Esophagus squamous epithelium (tissue), 5 donors: ENCODE measurements at regions not wholly inside any gene's neighbourhood (a gene's known extent, or its start where the extent isn't known, plus 50 kb on each side); places are given as distances from the start of the nearest gene placed in this dataset.

Experiments
- DNase-seq: peaks from one replicate; lab custom pipeline; 2025; lab: John Stamatoyannopoulos, UW
- H3K27ac ChIP-seq, 4 donors: fragments of 200-600 bp; sonication (generic); one replicate each; pipeline ENCODE4 v1.5.1; 2016 to 2019; ENCODE audit warnings: mild to moderate bottlenecking in 1 of 4
- H3K27me3 ChIP-seq, 4 donors: fragments of 200-600 bp; sonication (generic); 1 replicate in 3 of 4; 2 replicates in 1 of 4; pipeline versions ENCODE4 v1.5.1 to v1.6.0; 2017 to 2021; ENCODE audit warnings: antibody characterized with exemption in 1 of 4
- H3K36me3 ChIP-seq, 3 donors: fragments of 200-600 bp; sonication (generic); one replicate each; pipeline ENCODE4 v1.5.1; 2016 to 2019
- H3K4me1 ChIP-seq, 3 donors: fragments of 200-600 bp; sonication (generic); one replicate each; pipeline ENCODE4 v1.5.1; 2017 to 2019
- H3K4me3 ChIP-seq, 4 donors: fragments of 200-600 bp; sonication (generic); 1 replicate in 3 of 4; 2 replicates in 1 of 4; pipeline ENCODE4 v1.5.1; 2016 to 2019; ENCODE audit warnings: mild to moderate bottlenecking in 2 of 4, moderate library complexity in 1 of 4
- H3K9me3 ChIP-seq, 3 donors: fragments of 200-600 bp; sonication (generic); one replicate each; pipeline ENCODE4 v1.5.1; 2016 to 2019
- CTCF ChIP-seq, 6 experiments: fragments of 450-650 bp in 4 of 6; fragments of 200-600 bp in 2 of 6; sonication (generic) in 2 of 6; IDR thresholded peaks; one replicate each; pipeline ENCODE4 v1.5.1; 2016 to 2019; ENCODE audit warnings: antibody characterized with exemption in 6 of 6, mild to moderate bottlenecking in 4 of 6, moderate library complexity in 4 of 6
- POLR2A ChIP-seq, 4 donors: fragments of 450-650 bp; IDR thresholded peaks; one replicate each; pipeline ENCODE4 v1.6.1; 2017; ENCODE audit warnings: antibody characterized with exemption in 4 of 4, mild to moderate bottlenecking in 4 of 4, moderate library complexity in 3 of 4
- WGBS, 2 donors: methylation state at CpG; one replicate each; pipeline ENCODE4 v1.1.5; 2018; 5-methylcytosine and 5-hydroxymethylcytosine counted together
- intact Hi-C: fragments of 100-400 bp; cut with DNase I; formaldehyde crosslinking; loops from one replicate; pipeline ENCODE4 v1.15.0; 2022
- donor health status: DM: yes; HTN: yes; CAD: no.

GRCh38 chr20:60822699-60823607 is 429.1 kb upstream of the CDH4 start:
- TF ChIP-seq POLR2A (IDR thresholded peaks at IDR 0.05) (no peak), CTCF (IDR thresholded peaks at IDR 0.05) (no peak)
- intact Hi-C loops, result no loop called here
- WGBS, 2 donors, result 64 to 73% methylated on average over 10 of the region's 10 CpGs

GRCh38 chr20:60835876-60836275 is 416.2 kb upstream of the CDH4 start:
- WGBS, 2 donors, result 50 to 57% methylated on average over 2 of the region's 2 CpGs
- Histone ChIP-seq H3K4me1 (no peaks in the 10 kb centered on the region), H3K9me3 (no peaks in the 10 kb centered on the region), H3K27ac (no peak overlapping the region), H3K36me3 (no peaks in the 10 kb centered on the region), H3K27me3 (no peaks in the 10 kb centered on the region), H3K4me3 (no peak overlapping the region)
- DNase-seq, result no peak
- intact Hi-C loops, result no loop called here
- no peak for TF ChIP-seq CTCF (IDR thresholded peaks at IDR 0.05)
- TF ChIP-seq POLR2A (IDR thresholded peaks at IDR 0.05), result no peak

More at GRCh38 chr20:60822699-60823607, 429.1 kb upstream of the CDH4 start:
- Histone ChIP-seq H3K27ac (no peak overlapping the region), H3K4me3 (no peak overlapping the region), H3K36me3 (no peaks in the 10 kb centered on the region), H3K27me3 (peaks cover 0 to 4% (median 0%) of the 10 kb centered on the region in 4 donors), H3K4me1 (no peaks in the 10 kb centered on the region), H3K9me3 (no peaks in the 10 kb centered on the region)
- DNase-seq, result no peak

GRCh38 chr20:60837173-60837770 is 414.8 kb upstream of the CDH4 start:
- Histone ChIP-seq H3K27ac (no peak overlapping the region), H3K27me3 (no peaks in the 10 kb centered on the region), H3K36me3 (no peaks in the 10 kb centered on the region), H3K4me3 (no peak overlapping the region), H3K4me1 (no peaks in the 10 kb centered on the region), H3K9me3 (no peaks in the 10 kb centered on the region)
- intact Hi-C loops, result no loop called here
- DNase-seq, result no peak
- WGBS, 2 donors, result 31 to 37% methylated on average over 3 of the region's 3 CpGs
- TF ChIP-seq POLR2A (IDR thresholded peaks at IDR 0.05) (no peak), CTCF (IDR thresholded peaks at IDR 0.05) (no peak)

- no peak overlapping the region for H3K27ac ChIP-seq
- TF ChIP-seq POLR2A (IDR thresholded peaks at IDR 0.05), result no peak
- H3K36me3 ChIP-seq, result no peaks in the 10 kb centered on the region
- H3K27me3 ChIP-seq, result no peaks in the 10 kb centered on the region
- DNase-seq, result no peak
- intact Hi-C loops, result no loop called here
- no peaks in the 10 kb centered on the region for H3K9me3 ChIP-seq
- no peaks in the 10 kb centered on the region for H3K4me1 ChIP-seq
- H3K4me3 ChIP-seq, result no peak overlapping the region
- 60 to 63% methylated on average over 2 to 3 of the region's 3 CpGs for WGBS, 2 donors
Measured at GRCh38 chr20:60838297-60838696, 413.8 kb upstream of the CDH4 start.

- TF ChIP-seq CTCF (IDR thresholded peaks at IDR 0.05) (no peak), POLR2A (IDR thresholded peaks at IDR 0.05) (no peak)
- whole genome bisulfite sequencing, 2 donors, result 67 to 75% methylated on average over 3 of the region's 3 CpGs
- Histone ChIP-seq H3K36me3 (no peaks in the 10 kb centered on the region), H3K4me3 (no peak overlapping the region), H3K27ac (no peak overlapping the region), H3K4me1 (no peaks in the 10 kb centered on the region), H3K9me3 (no peaks in the 10 kb centered on the region), H3K27me3 (no peaks in the 10 kb centered on the region)
- DNase-seq, result no peak
- intact Hi-C loops, result no loop called here
Measured at GRCh38 chr20:60840971-60841370, 411.1 kb upstream of the CDH4 start.
